GM12865 (cell line): ENCODE measurements at regions not wholly inside any gene's neighbourhood (a gene's known extent, or its start where the extent isn't known, plus 50 kb on each side); places are given as distances from the start of the nearest gene placed in this dataset.

Experiments
- DNase-seq: peaks from one replicate; pipeline ENCODE4 v3.0.0; 2010; ENCODE audit warnings: low read depth
- H3K4me3 ChIP-seq: 2 replicates; pipeline ENCODE4 v1.5.1; 2011; ENCODE audit warnings: mild to moderate bottlenecking, low read depth, low read length, control low read depth
- TF ChIP-seq, protein P1 (sequence below): IDR thresholded peaks from 2 replicates; pipeline ENCODE4 v1.5.1; 2011; ENCODE audit warnings: low read length, control low read depth, low read depth, inconsistent platforms; ENCODE audit not compliant: insufficient read depth; ENCODE audit errors: missing control alignments

DNA sequence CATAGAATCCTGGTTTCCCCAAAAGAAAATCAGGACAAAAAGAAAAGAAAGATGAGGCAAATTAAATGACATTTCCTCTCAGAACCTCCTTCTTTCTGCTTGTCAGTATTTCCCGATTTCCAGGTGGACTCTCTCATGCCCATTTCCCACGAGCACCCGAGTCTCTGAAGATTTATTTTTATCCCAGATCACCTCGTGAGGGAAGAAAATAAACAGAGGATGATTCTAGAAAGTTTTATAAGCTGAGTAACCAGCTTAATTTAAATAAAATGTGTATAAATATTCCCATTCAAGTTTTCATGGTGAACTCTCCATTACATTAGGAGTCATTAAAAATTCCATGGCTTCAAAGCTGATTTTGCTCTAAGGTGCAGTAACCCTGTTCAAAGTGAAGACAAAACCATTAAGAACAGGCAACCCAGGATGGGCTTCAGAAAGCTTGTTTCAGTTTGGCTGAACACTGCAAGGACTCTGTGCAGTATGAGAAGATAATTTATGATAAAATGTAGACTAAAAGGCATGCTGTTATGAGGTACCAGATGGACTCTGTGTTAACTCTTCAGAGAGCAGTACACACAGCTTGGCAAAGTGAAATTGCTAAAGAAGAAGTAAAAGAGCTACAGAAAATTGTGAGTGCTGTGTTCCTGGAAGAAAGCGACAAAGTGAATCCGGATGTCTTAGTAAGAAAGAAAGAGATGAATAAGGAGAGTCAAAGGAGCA is 521.3 kb upstream of the LRRN3 start:
- no peak overlapping the region for H3K4me3 ChIP-seq
- no peak for DNase-seq
- TF ChIP-seq, protein P1, sequence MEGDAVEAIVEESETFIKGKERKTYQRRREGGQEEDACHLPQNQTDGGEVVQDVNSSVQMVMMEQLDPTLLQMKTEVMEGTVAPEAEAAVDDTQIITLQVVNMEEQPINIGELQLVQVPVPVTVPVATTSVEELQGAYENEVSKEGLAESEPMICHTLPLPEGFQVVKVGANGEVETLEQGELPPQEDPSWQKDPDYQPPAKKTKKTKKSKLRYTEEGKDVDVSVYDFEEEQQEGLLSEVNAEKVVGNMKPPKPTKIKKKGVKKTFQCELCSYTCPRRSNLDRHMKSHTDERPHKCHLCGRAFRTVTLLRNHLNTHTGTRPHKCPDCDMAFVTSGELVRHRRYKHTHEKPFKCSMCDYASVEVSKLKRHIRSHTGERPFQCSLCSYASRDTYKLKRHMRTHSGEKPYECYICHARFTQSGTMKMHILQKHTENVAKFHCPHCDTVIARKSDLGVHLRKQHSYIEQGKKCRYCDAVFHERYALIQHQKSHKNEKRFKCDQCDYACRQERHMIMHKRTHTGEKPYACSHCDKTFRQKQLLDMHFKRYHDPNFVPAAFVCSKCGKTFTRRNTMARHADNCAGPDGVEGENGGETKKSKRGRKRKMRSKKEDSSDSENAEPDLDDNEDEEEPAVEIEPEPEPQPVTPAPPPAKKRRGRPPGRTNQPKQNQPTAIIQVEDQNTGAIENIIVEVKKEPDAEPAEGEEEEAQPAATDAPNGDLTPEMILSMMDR: no peak

DNA sequence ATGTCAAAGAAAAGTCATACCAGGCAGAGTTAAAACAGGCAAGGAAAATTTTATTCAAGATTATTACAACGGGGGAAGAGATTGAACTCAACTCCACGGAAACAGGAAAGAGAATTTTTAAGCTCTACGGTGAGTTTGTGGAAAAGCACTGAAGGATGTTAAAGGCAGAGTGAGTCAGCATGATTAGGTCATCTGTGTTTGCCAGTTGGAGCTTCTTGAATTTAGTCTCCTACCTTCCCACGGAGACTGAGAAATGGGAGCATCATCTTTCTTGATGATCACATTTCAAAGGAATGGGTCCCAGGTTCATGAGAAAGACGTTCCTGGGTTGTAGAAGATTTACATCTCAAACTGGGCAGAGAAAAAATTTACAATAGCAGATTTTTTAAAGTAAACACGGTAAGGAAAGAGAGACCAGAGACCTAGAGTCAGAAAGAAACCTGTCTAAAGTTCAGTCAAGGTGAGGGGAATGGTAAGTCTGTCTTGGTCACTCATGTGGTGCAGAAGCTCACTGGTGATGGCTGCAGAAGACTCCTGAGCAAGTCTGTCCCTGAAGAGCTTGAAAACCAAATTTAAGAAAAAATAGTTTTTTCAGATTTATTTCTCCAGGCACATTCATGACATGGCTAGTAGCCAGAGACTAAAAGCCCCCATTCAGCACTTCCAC is 516.9 kb upstream of the LRRN3 start:
- TF ChIP-seq, protein P1: no peak
- H3K4me3 ChIP-seq: no peak overlapping the region
- DNase-seq: no peak

DNA sequence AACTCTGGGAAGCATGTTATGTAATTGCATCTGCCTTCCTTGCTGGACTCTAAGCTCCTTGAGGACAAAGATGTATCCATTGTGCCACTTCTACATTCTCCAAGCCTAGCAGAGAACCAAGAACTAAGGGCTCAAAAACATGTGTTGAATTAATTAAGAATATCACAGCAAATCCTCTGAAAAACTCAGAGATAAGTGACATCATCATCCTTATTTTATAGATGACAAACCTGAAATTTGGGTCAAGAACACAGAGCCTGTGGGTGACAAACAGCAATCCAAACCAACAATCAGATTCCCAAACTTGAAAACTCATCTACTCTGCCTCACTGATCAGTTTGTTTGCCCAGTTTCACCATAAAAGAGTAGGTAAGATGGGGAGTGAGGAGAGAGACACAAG is 503.6 kb upstream of the LRRN3 start:
- DNase-seq: no peak
- H3K4me3 ChIP-seq: no peak overlapping the region
- TF ChIP-seq, protein P1: no peak

DNA sequence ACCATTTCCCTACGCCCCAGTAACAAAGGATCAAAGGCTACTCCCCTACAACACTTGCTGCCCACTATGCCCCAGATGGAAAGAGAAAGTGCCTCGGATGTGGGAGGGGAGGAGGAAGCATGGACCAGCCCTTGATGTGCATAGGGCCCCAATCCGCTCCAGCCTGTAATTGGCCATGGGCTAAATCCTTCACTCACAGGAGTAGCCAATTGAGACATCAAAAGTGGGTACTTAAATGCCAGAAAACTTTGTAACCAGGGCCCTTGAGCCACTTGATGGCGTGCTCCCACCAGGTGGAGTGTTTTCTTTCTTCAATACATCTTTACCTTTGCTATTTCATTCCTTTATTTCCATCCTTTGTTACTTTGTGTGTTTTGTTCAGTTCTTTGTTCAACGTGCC is 500.5 kb upstream of the LRRN3 start:
- TF ChIP-seq, protein P1: no peak
- DNase-seq: peak; percentile 30
- no peak overlapping the region for H3K4me3 ChIP-seq

DNA sequence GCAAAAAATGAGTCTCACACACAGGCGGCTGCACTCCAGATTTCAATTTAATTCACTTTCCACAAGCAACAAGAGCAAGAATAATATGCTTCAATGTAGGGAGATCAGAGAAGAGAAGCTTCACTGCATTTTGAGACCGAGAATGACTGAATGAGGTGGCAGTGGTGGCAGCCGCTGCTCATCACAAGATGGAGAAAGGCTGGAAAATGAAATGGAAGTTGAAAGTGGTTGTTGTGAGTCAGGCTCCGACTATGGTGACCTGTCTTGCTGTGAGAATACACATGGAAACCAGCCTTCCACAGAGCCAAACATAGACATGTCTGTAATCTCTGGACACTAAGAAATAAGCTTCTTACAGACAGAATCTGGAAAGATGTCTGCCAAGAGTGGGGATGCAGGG is 499.6 kb upstream of the LRRN3 start:
- TF ChIP-seq, protein P1: no peak
- no peak overlapping the region for H3K4me3 ChIP-seq
- DNase-seq: peak; percentile 4

DNA sequence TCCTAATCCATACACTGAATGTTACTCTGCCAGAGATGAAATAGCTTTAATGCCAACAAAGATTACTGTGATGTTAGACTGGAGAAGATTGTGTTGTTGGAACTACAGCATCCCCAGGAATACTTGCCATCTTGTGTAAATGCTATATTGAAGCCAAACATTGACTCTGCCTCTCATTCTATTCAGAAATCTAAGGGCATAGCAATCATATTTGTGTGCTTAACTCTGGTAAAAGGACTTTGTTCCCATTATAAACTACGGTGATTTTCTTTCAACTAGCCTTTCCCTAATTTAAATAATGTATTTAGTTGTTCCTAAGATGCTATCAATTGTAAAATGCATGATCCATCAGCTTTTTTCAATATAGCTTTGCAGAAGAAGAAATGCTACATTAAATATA is 498.4 kb upstream of the LRRN3 start:
- no peak overlapping the region for H3K4me3 ChIP-seq
- TF ChIP-seq, protein P1: no peak
- DNase-seq: no peak
